A673 (cell line): ENCODE measurements at regions not wholly inside any gene's neighbourhood (a gene's known extent, or its start where the extent isn't known, plus 50 kb on each side); places are given as distances from the start of the nearest gene placed in this dataset.

Experiments
- BruUV-seq: library from RNA; stranded (reverse); fragments of 400-500 nt; replicated peaks from 2 replicates; lab custom pipeline; 2021; lab: Mats Ljungman, UMichigan
- CTCF ChIA-PET: fragments of 300-600 bp; sonication (Branson Sonifier 250); formaldehyde crosslinking; loops from one replicate; lab custom pipeline; 2022; ENCODE audit warnings: antibody characterized with exemption; lab: Charles Lee
- POLR2A ChIA-PET: fragments of 300-600 bp; sonication (Branson Sonifier 250); formaldehyde crosslinking; loops from one replicate; lab custom pipeline; 2022; ENCODE audit warnings: antibody characterized with exemption; ENCODE audit not compliant: low non-redundant PET; lab: Charles Lee
- DNase-seq: peaks from one replicate; pipeline ENCODE4 v3.0.0-alpha.2; 2015; ENCODE audit warnings: low spot score
- H3K27ac ChIP-seq: fragments of 200-600 bp; sonication (generic); 2 replicates; pipeline ENCODE4 v1.5.1; 2016; ENCODE audit warnings: mixed run types, low read depth, mild to moderate bottlenecking, mixed read lengths, antibody characterized with exemption, low read length; ENCODE audit not compliant: poor library complexity, severe bottlenecking
- H3K27me3 ChIP-seq: fragments of 200-600 bp; sonication (generic); replicated peaks from 2 replicates; pipeline ENCODE4 v1.6.1; 2017; ENCODE audit warnings: mixed run types, low read depth, mild to moderate bottlenecking, mixed read lengths, antibody characterized with exemption, low read length; ENCODE audit not compliant: insufficient read depth, poor library complexity
- H3K36me3 ChIP-seq: fragments of 200-600 bp; sonication (generic); 2 replicates; pipeline ENCODE4 v1.6.1; 2016; ENCODE audit warnings: mixed run types, mild to moderate bottlenecking, mixed read lengths, antibody characterized with exemption, low read length; ENCODE audit not compliant: insufficient read depth, poor library complexity, severe bottlenecking
- H3K4me1 ChIP-seq: fragments of 200-600 bp; sonication (generic); 2 replicates; pipeline ENCODE4 v1.6.1; 2017; ENCODE audit warnings: mixed run types, mild to moderate bottlenecking, mixed read lengths, antibody characterized with exemption, low read length; ENCODE audit not compliant: insufficient read depth, poor library complexity, severe bottlenecking
- H3K4me3 ChIP-seq: fragments of 200-600 bp; sonication (generic); 2 replicates; pipeline ENCODE4 v1.5.1; 2016; ENCODE audit warnings: low read depth, mixed run types, mild to moderate bottlenecking, mixed read lengths, low read length; ENCODE audit not compliant: poor library complexity, severe bottlenecking
- H3K9me3 ChIP-seq: fragments of 200-600 bp; sonication (generic); 2 replicates; pipeline ENCODE4 v1.6.1; 2016; ENCODE audit warnings: mixed run types, low read depth, mild to moderate bottlenecking, mixed read lengths, antibody characterized with exemption, low read length; ENCODE audit not compliant: poor library complexity, severe bottlenecking
- EZH2 ChIP-seq: fragments of 200-600 bp; sonication (generic); IDR thresholded peaks from 2 replicates; pipeline ENCODE4 v1.6.1; 2017; ENCODE audit warnings: borderline replicate concordance, low read depth, mild to moderate bottlenecking, mixed read lengths, antibody characterized with exemption, low read length; ENCODE audit not compliant: poor library complexity, severe bottlenecking
- intact Hi-C: fragments of 100-400 bp; cut with micrococcal nuclease; formaldehyde crosslinking; loops from one replicate; pipeline ENCODE4 v1.10.0; 2022; ENCODE audit not compliant: unreplicated experiment
- TF ChIP-seq, protein P1 (sequence below): fragments of 300-800, 200-600 bp; sonication (generic); conservative IDR thresholded peaks from 2 replicates; pipeline ENCODE4 v1.5.1; 2017; ENCODE audit warnings: low read depth, mild to moderate bottlenecking, antibody characterized with exemption, low read length, moderate library complexity, mixed read lengths

GRCh38 chr10:3969876-3970666, 185.1 kb upstream of the KLF6 start:
- ChIA-PET CTCF (no interaction called here), POLR2A (no interaction called here)
- H3K27me3 ChIP-seq, result no peaks in the 10 kb centered on the region
- H3K9me3 ChIP-seq, result no peaks in the 10 kb centered on the region
- H3K27ac ChIP-seq, result no peak overlapping the region
- intact Hi-C loops, result no loop called here
- no peaks in the 10 kb centered on the region for H3K36me3 ChIP-seq
- no peak for TF ChIP-seq EZH2
- TF ChIP-seq, protein P1, sequence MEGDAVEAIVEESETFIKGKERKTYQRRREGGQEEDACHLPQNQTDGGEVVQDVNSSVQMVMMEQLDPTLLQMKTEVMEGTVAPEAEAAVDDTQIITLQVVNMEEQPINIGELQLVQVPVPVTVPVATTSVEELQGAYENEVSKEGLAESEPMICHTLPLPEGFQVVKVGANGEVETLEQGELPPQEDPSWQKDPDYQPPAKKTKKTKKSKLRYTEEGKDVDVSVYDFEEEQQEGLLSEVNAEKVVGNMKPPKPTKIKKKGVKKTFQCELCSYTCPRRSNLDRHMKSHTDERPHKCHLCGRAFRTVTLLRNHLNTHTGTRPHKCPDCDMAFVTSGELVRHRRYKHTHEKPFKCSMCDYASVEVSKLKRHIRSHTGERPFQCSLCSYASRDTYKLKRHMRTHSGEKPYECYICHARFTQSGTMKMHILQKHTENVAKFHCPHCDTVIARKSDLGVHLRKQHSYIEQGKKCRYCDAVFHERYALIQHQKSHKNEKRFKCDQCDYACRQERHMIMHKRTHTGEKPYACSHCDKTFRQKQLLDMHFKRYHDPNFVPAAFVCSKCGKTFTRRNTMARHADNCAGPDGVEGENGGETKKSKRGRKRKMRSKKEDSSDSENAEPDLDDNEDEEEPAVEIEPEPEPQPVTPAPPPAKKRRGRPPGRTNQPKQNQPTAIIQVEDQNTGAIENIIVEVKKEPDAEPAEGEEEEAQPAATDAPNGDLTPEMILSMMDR, result no peak
- H3K4me3 ChIP-seq, result no peak overlapping the region
- H3K4me1 ChIP-seq, result no peaks in the 10 kb centered on the region
- no TSS peak for BruUV-seq
- no peak for DNase-seq

DNA sequence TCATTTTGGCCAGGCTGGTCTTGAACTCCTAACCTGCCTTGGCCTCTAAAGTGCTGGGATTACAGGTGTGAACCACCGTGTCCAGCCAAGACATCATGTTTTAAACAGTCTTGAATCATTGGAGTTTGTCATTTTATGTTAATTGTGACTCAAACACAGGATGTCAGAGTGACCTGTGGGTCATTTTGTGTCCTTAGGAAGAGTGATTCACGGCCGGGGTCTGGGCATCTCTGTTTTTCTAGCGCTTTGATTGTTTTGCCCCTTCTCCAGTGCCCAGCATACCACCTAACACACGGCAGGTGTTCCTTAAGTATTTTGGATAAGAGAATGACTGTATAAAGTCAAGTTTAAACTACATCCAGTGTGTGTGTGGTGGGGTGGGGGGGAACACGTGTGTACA, 183.7 kb upstream of the KLF6 start:
- Histone ChIP-seq H3K36me3 (no peaks in the 10 kb centered on the region), H3K4me3 (no peak overlapping the region), H3K9me3 (no peaks in the 10 kb centered on the region), H3K27me3 (no peaks in the 10 kb centered on the region), H3K27ac (no peak overlapping the region), H3K4me1 (no peaks in the 10 kb centered on the region)
- DNase-seq, result no peak
- CTCF ChIA-PET, result no interaction called here
- POLR2A ChIA-PET, result no interaction called here
- intact Hi-C loops, result no loop called here
- no TSS peak for BruUV-seq
- TF ChIP-seq, protein P1, result no peak
- no peak for TF ChIP-seq EZH2

DNA sequence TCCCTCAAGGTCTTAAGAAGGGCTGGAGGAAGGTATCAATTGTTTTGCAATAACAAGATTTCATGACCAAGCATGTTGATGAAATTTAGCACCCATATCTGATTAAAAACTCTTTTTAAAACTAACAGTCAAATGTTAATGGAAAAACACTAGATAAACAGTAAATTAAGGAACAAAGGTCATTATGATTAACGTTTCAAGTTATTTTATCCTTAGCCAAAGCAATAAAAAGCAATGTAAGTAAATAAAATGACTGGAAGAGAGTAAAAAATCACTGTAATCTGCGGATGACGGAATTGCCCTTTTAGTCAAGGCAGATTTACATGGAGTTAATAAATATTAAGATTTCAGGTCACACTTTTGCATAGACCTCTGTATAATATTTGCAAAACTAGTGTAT, 179.5 kb upstream of the KLF6 start:
- Histone ChIP-seq H3K27me3 (no peaks in the 10 kb centered on the region), H3K4me1 (no peaks in the 10 kb centered on the region), H3K27ac (no peak overlapping the region), H3K36me3 (no peaks in the 10 kb centered on the region), H3K9me3 (no peaks in the 10 kb centered on the region), H3K4me3 (no peak overlapping the region)
- no peak for DNase-seq
- TF ChIP-seq, protein P1, result no peak
- no peak for TF ChIP-seq EZH2
- intact Hi-C loops, result no loop called here
- ChIA-PET POLR2A (no interaction called here), CTCF (no interaction called here)
- no TSS peak for BruUV-seq
